ENCODE measurements at regions not wholly inside any gene's neighbourhood (a gene's known extent, or its start where the extent isn't known, plus 50 kb on each side); places are given as distances from the start of the nearest gene placed in this dataset.

- TF ChIP-seq POLR2A (IDR thresholded peaks at IDR 0.05; ENCODE audit: low read length) = no peak
- no peak for TF ChIP-seq GATA1 (IDR thresholded peaks at IDR 0.05; ENCODE audit: low read depth, low read length)
Measured at GRCh38 chr1:8185400-8185799, 132.5 kb upstream of the SLC45A1 start.
